Activated CD4-positive, alpha-beta T cell treated with anti-CD3 and anti-CD28 coated beads for 36 hours (primary cell): ENCODE measurements at regions not wholly inside any gene's neighbourhood (a gene's known extent, or its start where the extent isn't known, plus 50 kb on each side); places are given as distances from the start of the nearest gene placed in this dataset.
"Not testable (repeated sequence)": the region's sequence is repeated elsewhere in the genome, so short reads cannot be mapped to it uniquely, and the experiment has no call there.

Experiments used
- ATAC-seq: fragments of 200-7000 bp; cut with Tn5 transposase; one replicate; pipeline ENCODE4 v1.10.0; 2021; ENCODE audit warnings: mild to moderate bottlenecking, moderate library complexity
- CTCF ChIA-PET: fragments of 350-600 bp; sonication (Branson Sonifier 250); formaldehyde crosslinking; loops from one replicate; lab custom pipeline; 2021; ENCODE audit warnings: antibody characterized with exemption; lab: Charles Lee
- POLR2A ChIA-PET: fragments of 350-600 bp; sonication (Branson Sonifier 250); formaldehyde crosslinking; loops from one replicate; lab custom pipeline; 2021; ENCODE audit warnings: antibody characterized with exemption, inconsistent platforms; lab: Charles Lee
- DNase-seq: peaks from one replicate; pipeline ENCODE4 v3.0.0-alpha.2; 2020
- H3K27ac Mint-ChIP-seq: one replicate; pipeline ENCODE4 v1.8.0; 2021; ENCODE audit warnings: mixed read lengths
- H3K27me3 Mint-ChIP-seq: one replicate; pipeline ENCODE4 v1.8.0; 2021; ENCODE audit warnings: mixed read lengths
- H3K36me3 Mint-ChIP-seq: one replicate; pipeline ENCODE4 v1.8.0; 2021; ENCODE audit warnings: low read depth, mixed read lengths
- H3K4me1 Mint-ChIP-seq: one replicate; pipeline ENCODE4 v1.8.0; 2021; ENCODE audit warnings: mixed read lengths
- H3K4me3 Mint-ChIP-seq: one replicate; pipeline ENCODE4 v1.8.0; 2021; ENCODE audit warnings: mild to moderate bottlenecking, moderate library complexity, mixed read lengths
- H3K9me3 Mint-ChIP-seq: one replicate; pipeline ENCODE4 v1.8.0; 2021; ENCODE audit warnings: low read depth, mixed read lengths
- intact Hi-C, 2 experiments: fragments of 100-400 bp; cut with DNase I in 1 of 2; cut with micrococcal nuclease in 1 of 2; formaldehyde crosslinking; loops; one replicate each; pipeline versions ENCODE4 v1.14.2 to v1.15.1; 2022 to 2024; cut with DNase I, micrococcal nuclease

GRCh38 chr2:35204323-35204722, 1151.3 kb upstream of the CRIM1 start:
- Mint-ChIP-seq H3K27me3 (no peaks in the 10 kb centered on the region), H3K4me1 (no peaks in the 10 kb centered on the region), H3K4me3 (no peak overlapping the region), H3K27ac (no peak overlapping the region), H3K36me3 (no peaks in the 10 kb centered on the region), H3K9me3 (peaks cover 3% of the 10 kb centered on the region)
- intact Hi-C loops = no loop called here
- CTCF ChIA-PET = interaction anchor here (0.6 kb wide), 1 partner anchor 217 kb away, joined by 3 read pairs; no protein-coding TSS in a partner anchor
- POLR2A ChIA-PET = no interaction called here
- DNase-seq (no peak), ATAC-seq (no peak)

- no peak overlapping the region for H3K27ac Mint-ChIP-seq
- ATAC-seq (no peak), DNase-seq (no peak)
- H3K36me3 Mint-ChIP-seq = no peaks in the 10 kb centered on the region
- CTCF ChIA-PET = no interaction called here
- H3K4me3 Mint-ChIP-seq = no peak overlapping the region
- peaks cover 3% of the 10 kb centered on the region for H3K9me3 Mint-ChIP-seq
- POLR2A ChIA-PET = no interaction called here
- H3K4me1 Mint-ChIP-seq = no peaks in the 10 kb centered on the region
- no peaks in the 10 kb centered on the region for H3K27me3 Mint-ChIP-seq
- intact Hi-C loops = no loop called here
Measured at GRCh38 chr2:35199298-35199697, 1156.3 kb upstream of the CRIM1 start.

- ATAC-seq (no peak), DNase-seq (no peak)
- intact Hi-C loops = no loop called here
- Mint-ChIP-seq H3K4me1 (no peaks in the 10 kb centered on the region), H3K9me3 (peaks cover 5% of the 10 kb centered on the region), H3K4me3 (no peak overlapping the region), H3K27ac (no peak overlapping the region), H3K27me3 (no peaks in the 10 kb centered on the region), H3K36me3 (no peaks in the 10 kb centered on the region)
- ChIA-PET CTCF (interaction anchor here (0.6 kb wide), 1 partner anchor 600 kb away, joined by 3 read pairs; no protein-coding TSS in a partner anchor), POLR2A (no interaction called here)
Measured at GRCh38 chr2:35185861-35186412, 1169.6 kb upstream of the CRIM1 start.

DNA sequence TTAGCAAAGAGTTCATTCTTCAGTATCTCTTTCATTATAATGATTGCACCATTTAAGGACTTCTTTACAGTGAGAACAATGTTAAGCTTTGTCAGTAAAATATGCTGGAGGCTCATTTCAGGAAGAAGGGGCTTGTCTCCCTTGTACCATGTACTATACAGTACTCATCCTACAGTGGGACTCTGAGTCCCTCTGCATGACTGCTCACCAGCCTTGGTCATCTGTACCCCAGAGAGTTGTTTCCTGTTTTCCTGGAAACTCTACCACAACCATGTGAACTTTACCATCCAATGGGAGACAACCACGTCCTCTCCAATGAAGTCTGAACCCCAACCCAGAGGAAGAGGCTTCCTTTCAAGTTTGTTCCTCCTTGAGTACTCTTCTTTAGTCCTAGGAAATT, 1171.1 kb upstream of the CRIM1 start:
- intact Hi-C loops = no loop called here
- Mint-ChIP-seq H3K27ac (no peak overlapping the region), H3K4me1 (no peaks in the 10 kb centered on the region), H3K9me3 (peaks cover 5% of the 10 kb centered on the region), H3K27me3 (no peaks in the 10 kb centered on the region), H3K4me3 (no peak overlapping the region), H3K36me3 (no peaks in the 10 kb centered on the region)
- ChIA-PET POLR2A (no interaction called here), CTCF (no interaction called here)
- DNase-seq (no peak), ATAC-seq (no peak)

GRCh38 chr2:35176726-35177125, 1178.9 kb upstream of the CRIM1 start:
- H3K4me3 Mint-ChIP-seq, H3K9me3 Mint-ChIP-seq, POLR2A ChIA-PET, H3K36me3 Mint-ChIP-seq, DNase-seq, H3K27ac Mint-ChIP-seq, H3K27me3 Mint-ChIP-seq, CTCF ChIA-PET, H3K4me1 Mint-ChIP-seq, intact Hi-C loops, ATAC-seq: not testable (repeated sequence)

DNA sequence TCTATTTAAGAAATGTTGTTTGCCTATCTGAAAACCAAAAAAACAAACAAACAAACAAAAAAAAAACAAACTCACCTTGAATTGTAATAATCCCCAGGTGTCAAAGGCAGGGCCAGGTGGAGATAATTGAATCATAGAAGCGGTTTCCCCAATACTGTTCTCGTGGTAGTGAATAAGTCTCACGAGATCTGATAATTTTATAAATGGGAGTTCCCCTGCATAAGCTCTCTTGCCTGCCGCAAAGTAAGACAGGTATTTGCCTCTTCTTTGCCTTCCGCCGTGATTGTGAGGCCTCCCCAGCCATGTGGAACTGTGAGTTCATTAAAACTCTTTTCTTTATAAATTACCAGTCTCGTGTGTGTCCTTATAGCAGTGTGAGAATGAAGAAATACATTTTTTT, 1180.7 kb upstream of the CRIM1 start:
- Mint-ChIP-seq H3K36me3 (no peaks in the 10 kb centered on the region), H3K27ac (no peak overlapping the region), H3K4me3 (no peak overlapping the region), H3K27me3 (no peaks in the 10 kb centered on the region), H3K4me1 (no peaks in the 10 kb centered on the region), H3K9me3 (no peaks in the 10 kb centered on the region)
- DNase-seq = no peak
- ChIA-PET CTCF (no interaction called here), POLR2A (no interaction called here)
- ATAC-seq = no peak
- intact Hi-C loops = no loop called here

GRCh38 chr2:35172687-35173086, 1182.9 kb upstream of the CRIM1 start:
- H3K4me3 Mint-ChIP-seq = no peak overlapping the region
- CTCF ChIA-PET = no interaction called here
- no peaks in the 10 kb centered on the region for H3K9me3 Mint-ChIP-seq
- H3K36me3 Mint-ChIP-seq = no peaks in the 10 kb centered on the region
- no peaks in the 10 kb centered on the region for H3K4me1 Mint-ChIP-seq
- no peak overlapping the region for H3K27ac Mint-ChIP-seq
- H3K27me3 Mint-ChIP-seq = no peaks in the 10 kb centered on the region
- POLR2A ChIA-PET = no interaction called here
- no peak for DNase-seq
- ATAC-seq = no peak
- intact Hi-C loops = no loop called here

DNA sequence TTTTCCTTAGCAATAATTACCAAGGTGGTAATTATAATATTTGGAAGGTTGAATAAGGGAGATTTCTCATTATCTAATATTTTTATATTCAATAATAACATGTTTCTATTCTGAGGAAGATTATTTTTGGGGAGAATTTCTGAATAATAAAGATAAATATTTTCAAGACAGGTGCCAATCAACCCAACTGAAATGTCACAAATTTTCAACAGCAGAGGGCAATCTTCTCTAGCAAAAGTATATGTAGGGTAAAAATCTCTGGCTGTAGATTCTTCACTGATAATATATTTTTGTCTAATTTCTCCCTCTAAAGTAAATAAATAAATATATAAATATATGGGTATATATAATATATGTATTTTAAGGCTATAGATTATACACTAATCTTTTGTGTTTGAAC, 1187.2 kb upstream of the CRIM1 start:
- CTCF ChIA-PET = interaction anchor here (1.6 kb wide), 1 partner anchor 243 kb away, joined by 4 read pairs; no protein-coding TSS in a partner anchor
- H3K27ac Mint-ChIP-seq = no peak overlapping the region
- no peak for DNase-seq
- no peaks in the 10 kb centered on the region for H3K27me3 Mint-ChIP-seq
- no peak overlapping the region for H3K4me3 Mint-ChIP-seq
- no peaks in the 10 kb centered on the region for H3K36me3 Mint-ChIP-seq
- POLR2A ChIA-PET = no interaction called here
- ATAC-seq = no peak
- no peaks in the 10 kb centered on the region for H3K4me1 Mint-ChIP-seq
- intact Hi-C loops = loop anchor here in 1 of 2 experiments (5.0 kb wide), 1 partner anchor 239 kb away; no protein-coding TSS in a partner anchor
- no peaks in the 10 kb centered on the region for H3K9me3 Mint-ChIP-seq

DNA sequence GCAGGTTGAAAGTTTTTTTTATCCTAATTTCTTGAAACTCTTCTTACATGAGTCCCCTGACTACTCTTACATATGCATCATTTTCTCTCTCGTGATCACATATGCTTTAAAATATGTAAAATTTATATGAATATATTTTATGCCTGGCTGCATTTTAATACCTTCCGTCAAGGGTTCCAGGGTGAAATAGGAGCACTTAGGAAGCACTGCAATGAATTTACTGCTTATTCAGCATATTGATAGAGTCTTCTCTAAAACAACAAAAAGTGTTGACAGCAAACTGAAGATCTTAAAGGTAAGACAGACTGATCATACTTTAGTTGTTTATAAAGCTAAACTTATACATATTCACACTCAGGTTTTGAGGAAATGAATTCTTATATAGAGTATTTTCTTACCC, 1191.6 kb upstream of the CRIM1 start:
- DNase-seq = no peak
- Mint-ChIP-seq H3K27me3 (no peaks in the 10 kb centered on the region), H3K27ac (no peak overlapping the region), H3K9me3 (peaks cover 3% of the 10 kb centered on the region), H3K4me1 (no peaks in the 10 kb centered on the region), H3K36me3 (no peaks in the 10 kb centered on the region), H3K4me3 (no peak overlapping the region)
- intact Hi-C loops = no loop called here
- ATAC-seq = no peak
- ChIA-PET CTCF (no interaction called here), POLR2A (no interaction called here)

GRCh38 chr2:35160871-35161270, 1194.7 kb upstream of the CRIM1 start:
- Mint-ChIP-seq H3K27ac (no peak overlapping the region), H3K27me3 (no peaks in the 10 kb centered on the region), H3K36me3 (no peaks in the 10 kb centered on the region), H3K4me1 (no peaks in the 10 kb centered on the region), H3K4me3 (no peak overlapping the region), H3K9me3 (peaks cover 3% of the 10 kb centered on the region)
- ChIA-PET POLR2A (no interaction called here), CTCF (no interaction called here)
- intact Hi-C loops = no loop called here
- no peak for ATAC-seq
- DNase-seq = no peak

- Mint-ChIP-seq H3K27ac (no peak overlapping the region), H3K9me3 (peaks cover 4% of the 10 kb centered on the region), H3K36me3 (no peaks in the 10 kb centered on the region), H3K4me1 (no peaks in the 10 kb centered on the region), H3K27me3 (no peaks in the 10 kb centered on the region), H3K4me3 (no peak overlapping the region)
- DNase-seq = no peak
- no peak for ATAC-seq
- ChIA-PET CTCF (no interaction called here), POLR2A (no interaction called here)
- intact Hi-C loops = no loop called here
Measured at GRCh38 chr2:35125871-35126270, 1229.7 kb upstream of the CRIM1 start.

DNA sequence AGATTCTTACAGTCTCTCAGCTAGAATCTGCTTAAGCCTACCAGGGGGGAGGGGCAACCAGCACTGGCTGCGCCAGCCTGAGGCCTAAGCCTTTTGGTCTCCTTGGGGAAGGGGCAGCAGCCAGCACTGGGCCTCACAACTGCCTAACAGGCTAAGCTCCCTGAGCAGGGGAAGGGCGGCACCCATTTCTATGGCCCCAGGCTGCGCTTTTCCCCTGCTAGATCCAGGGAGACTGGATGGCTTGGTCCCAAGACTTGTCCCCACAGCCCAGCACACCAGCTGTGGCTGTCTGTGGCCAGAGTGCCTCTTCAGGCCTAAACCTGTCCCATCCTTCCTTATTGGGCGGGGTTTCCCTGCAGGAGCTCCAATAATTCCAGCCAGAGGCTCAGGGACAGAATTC, 1230.3 kb upstream of the CRIM1 start:
- H3K4me3 Mint-ChIP-seq = no peak overlapping the region
- H3K36me3 Mint-ChIP-seq = no peaks in the 10 kb centered on the region
- H3K27me3 Mint-ChIP-seq = no peaks in the 10 kb centered on the region
- ChIA-PET POLR2A (no interaction called here), CTCF (no interaction called here)
- peaks cover 4% of the 10 kb centered on the region for H3K9me3 Mint-ChIP-seq
- DNase-seq (no peak), ATAC-seq (no peak)
- intact Hi-C loops = no loop called here
- H3K4me1 Mint-ChIP-seq = no peaks in the 10 kb centered on the region
- no peak overlapping the region for H3K27ac Mint-ChIP-seq
